RWPE2 (cell line): ENCODE measurements at regions not wholly inside any gene's neighbourhood (a gene's known extent, or its start where the extent isn't known, plus 50 kb on each side); places are given as distances from the start of the nearest gene placed in this dataset.

Experiments
- ATAC-seq: fragments of 200-7000 bp; cut with Tn5 transposase; 3 replicates; pipeline ENCODE4 v1.9.1; 2021; ENCODE audit warnings: low read depth
- DNase-seq: peaks from one replicate; pipeline ENCODE4 v3.0.0-alpha.2; 2020; ENCODE audit warnings: low spot score
- H3K27ac ChIP-seq: fragments of 450-650 bp; 2 replicates; pipeline ENCODE4 v1.5.1; 2017; ENCODE audit warnings: mild to moderate bottlenecking; ENCODE audit not compliant: poor library complexity, severe bottlenecking
- H3K27me3 ChIP-seq: fragments of 250-450 bp; sonication (Bioruptor Pico); 2 replicates; pipeline ENCODE4 v1.5.1; 2021; ENCODE audit warnings: mild to moderate bottlenecking, moderate library complexity; ENCODE audit not compliant: insufficient read depth, poor library complexity, severe bottlenecking
- H3K36me3 ChIP-seq: fragments of 250-450 bp; sonication (Bioruptor Pico); 2 replicates; pipeline ENCODE4 v1.5.1; 2020; ENCODE audit warnings: low read depth, mild to moderate bottlenecking, moderate library complexity
- H3K4me1 ChIP-seq: fragments of 250-450 bp; sonication (Bioruptor Pico); 2 replicates; pipeline ENCODE4 v1.5.1; 2021; ENCODE audit warnings: mild to moderate bottlenecking, moderate library complexity; ENCODE audit not compliant: insufficient read depth, poor library complexity, severe bottlenecking
- H3K4me3 ChIP-seq: fragments of 250-450 bp; sonication (Bioruptor Pico); 2 replicates; pipeline ENCODE4 v1.5.1; 2021; ENCODE audit warnings: mild to moderate bottlenecking, moderate library complexity; ENCODE audit not compliant: severe bottlenecking
- H3K9me3 ChIP-seq: fragments of 250-450 bp; sonication (Bioruptor Pico); 2 replicates; pipeline ENCODE4 v1.5.1; 2021; ENCODE audit warnings: mild to moderate bottlenecking, moderate library complexity; ENCODE audit not compliant: severe bottlenecking
- CTCF ChIP-seq: fragments of 450-650 bp; IDR thresholded peaks from one replicate; pipeline ENCODE4 v1.5.1; 2017; ENCODE audit warnings: mild to moderate bottlenecking, moderate library complexity; ENCODE audit not compliant: poor library complexity, severe bottlenecking

- ATAC-seq (no peak), DNase-seq (no peak)
- no peak for TF ChIP-seq CTCF
- Histone ChIP-seq H3K4me1 (no peaks in the 10 kb centered on the region), H3K4me3 (no peak overlapping the region), H3K36me3 (no peaks in the 10 kb centered on the region), H3K9me3 (no peaks in the 10 kb centered on the region), H3K27ac (no peak overlapping the region), H3K27me3 (no peaks in the 10 kb centered on the region)
These were observed 808.1 kb downstream of the EFNA5 start for GRCh38 chr5:106862450-106863193.

GRCh38 chr5:106860398-106861044 is 810.2 kb downstream of the EFNA5 start:
- no peaks in the 10 kb centered on the region for H3K4me1 ChIP-seq
- DNase-seq (no peak), ATAC-seq (no peak)
- H3K36me3 ChIP-seq, result no peaks in the 10 kb centered on the region
- TF ChIP-seq CTCF, result no peak
- H3K9me3 ChIP-seq, result no peaks in the 10 kb centered on the region
- no peak overlapping the region for H3K4me3 ChIP-seq
- no peak overlapping the region for H3K27ac ChIP-seq
- H3K27me3 ChIP-seq, result no peaks in the 10 kb centered on the region

GRCh38 chr5:106858616-106859015 is 812.1 kb downstream of the EFNA5 start:
- no peaks in the 10 kb centered on the region for H3K27me3 ChIP-seq
- ATAC-seq (no peak), DNase-seq (no peak)
- no peak overlapping the region for H3K27ac ChIP-seq
- no peaks in the 10 kb centered on the region for H3K9me3 ChIP-seq
- H3K36me3 ChIP-seq, result no peaks in the 10 kb centered on the region
- TF ChIP-seq CTCF, result no peak
- no peaks in the 10 kb centered on the region for H3K4me1 ChIP-seq
- no peak overlapping the region for H3K4me3 ChIP-seq

- DNase-seq (no peak), ATAC-seq (no peak)
- H3K27ac ChIP-seq, result no peak overlapping the region
- TF ChIP-seq CTCF, result no peak
- H3K9me3 ChIP-seq, result no peaks in the 10 kb centered on the region
- no peaks in the 10 kb centered on the region for H3K36me3 ChIP-seq
- H3K4me3 ChIP-seq, result no peak overlapping the region
- H3K27me3 ChIP-seq, result no peaks in the 10 kb centered on the region
- H3K4me1 ChIP-seq, result no peaks in the 10 kb centered on the region
These were observed 815.8 kb downstream of the EFNA5 start for GRCh38 chr5:106854922-106855321.

- Histone ChIP-seq H3K27ac (no peak overlapping the region), H3K36me3 (no peaks in the 10 kb centered on the region), H3K27me3 (no peaks in the 10 kb centered on the region), H3K9me3 (no peaks in the 10 kb centered on the region), H3K4me3 (no peak overlapping the region), H3K4me1 (no peaks in the 10 kb centered on the region)
- no peak for ATAC-seq
- no peak for DNase-seq
- no peak for TF ChIP-seq CTCF
These were observed 816.5 kb downstream of the EFNA5 start for GRCh38 chr5:106854105-106854687.
